Neuron (in vitro differentiated cells): ENCODE measurements at regions not wholly inside any gene's neighbourhood (a gene's known extent, or its start where the extent isn't known, plus 50 kb on each side); places are given as distances from the start of the nearest gene placed in this dataset.

Experiments used
- H2AFZ ChIP-seq: one replicate; pipeline ENCODE4 v1.6.1; 2013; ENCODE audit warnings: low read depth, mild to moderate bottlenecking, inconsistent platforms, low read length, moderate library complexity
- H3K27me3 ChIP-seq: one replicate; pipeline ENCODE4 v1.6.1; 2013; ENCODE audit warnings: low read length; ENCODE audit not compliant: insufficient read depth
- H3K36me3 ChIP-seq: one replicate; pipeline ENCODE4 v1.6.1; 2013; ENCODE audit warnings: low read length; ENCODE audit not compliant: insufficient read depth
- H3K4me1 ChIP-seq: one replicate; pipeline ENCODE4 v1.6.1; 2013; ENCODE audit warnings: low read length; ENCODE audit not compliant: insufficient read depth
- H3K4me3 ChIP-seq: 2 replicates; pipeline ENCODE4 v1.5.1; 2013; ENCODE audit warnings: mild to moderate bottlenecking, low read length, moderate library complexity
- H3K9me3 ChIP-seq: one replicate; pipeline ENCODE4 v1.6.1; 2013; ENCODE audit warnings: low read length

DNA sequence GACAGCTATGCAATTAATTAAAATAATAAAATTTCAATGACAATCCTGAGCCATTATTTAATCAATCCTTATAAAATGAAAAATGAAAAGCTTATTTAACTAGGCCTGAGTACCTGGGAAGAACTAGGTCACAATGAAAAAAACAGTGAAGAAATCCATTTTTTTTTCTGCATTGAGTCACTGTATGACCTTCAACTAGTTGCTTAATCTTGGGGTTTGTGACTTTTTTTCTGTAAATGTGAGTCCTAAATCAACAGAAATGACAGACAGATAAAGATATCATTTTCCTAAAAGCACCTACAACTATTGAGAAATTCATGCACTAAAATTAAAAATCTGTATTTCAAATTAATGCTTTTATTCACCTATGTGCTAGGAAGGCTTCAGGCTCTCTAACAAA is 96.8 kb downstream of the TMEM26 start:
- Histone ChIP-seq H3K36me3 (no peaks in the 10 kb centered on the region), H2AFZ (no peak overlapping the region), H3K4me3 (no peak overlapping the region), H3K9me3 (no peaks in the 10 kb centered on the region), H3K4me1 (no peaks in the 10 kb centered on the region), H3K27me3 (no peaks in the 10 kb centered on the region)

DNA sequence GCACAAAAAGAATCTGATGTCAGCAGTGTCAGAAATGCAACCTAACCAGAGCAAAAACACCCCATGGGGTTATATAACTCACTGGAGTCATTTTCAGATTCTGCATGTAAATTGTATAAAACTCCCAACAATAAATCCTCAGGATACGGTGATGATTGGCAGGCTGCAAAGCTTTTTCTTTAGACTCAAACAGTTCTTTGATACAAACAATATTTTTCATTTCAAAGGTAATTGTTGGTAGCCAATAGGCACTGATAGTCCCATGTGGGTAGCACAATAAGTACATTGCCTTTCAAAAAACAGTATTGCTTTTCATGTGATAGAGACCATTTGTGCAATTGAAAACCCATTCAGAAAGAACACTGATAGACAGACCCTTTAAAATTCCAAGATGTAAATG is 98.0 kb downstream of the TMEM26 start:
- Histone ChIP-seq H3K4me1 (no peaks in the 10 kb centered on the region), H3K36me3 (no peaks in the 10 kb centered on the region), H2AFZ (no peak overlapping the region), H3K27me3 (no peaks in the 10 kb centered on the region), H3K9me3 (no peaks in the 10 kb centered on the region), H3K4me3 (no peak overlapping the region)

DNA sequence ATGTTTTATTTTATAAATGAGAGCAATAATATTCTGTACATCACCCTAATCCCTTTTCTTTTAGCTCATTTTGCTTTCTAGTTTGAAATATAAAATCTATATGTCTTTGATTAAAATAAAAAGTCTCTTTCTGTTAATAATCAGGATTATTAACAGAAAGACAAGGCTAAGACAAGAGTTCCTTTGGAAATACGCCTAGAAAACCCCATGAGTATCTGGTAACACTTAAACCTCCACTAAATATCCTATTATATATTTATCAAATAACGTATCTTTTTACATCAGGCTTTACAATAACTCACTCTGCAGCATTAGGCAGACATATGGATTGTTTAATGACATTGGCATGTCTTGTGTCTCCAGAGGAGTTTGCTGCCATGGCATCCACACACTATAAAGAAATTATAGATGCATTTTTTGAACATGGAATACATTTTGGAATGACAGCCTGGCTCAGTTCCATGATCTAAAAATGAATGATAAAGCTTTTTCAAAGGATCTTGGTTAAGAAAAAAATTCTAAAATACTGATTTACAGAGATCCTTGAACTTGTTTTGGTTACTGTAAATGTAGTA is 98.7 kb downstream of the TMEM26 start:
- Histone ChIP-seq H3K27me3 (no peaks in the 10 kb centered on the region), H3K4me1 (no peaks in the 10 kb centered on the region), H2AFZ (no peak overlapping the region), H3K4me3 (no peak overlapping the region), H3K36me3 (no peaks in the 10 kb centered on the region), H3K9me3 (no peaks in the 10 kb centered on the region)

DNA sequence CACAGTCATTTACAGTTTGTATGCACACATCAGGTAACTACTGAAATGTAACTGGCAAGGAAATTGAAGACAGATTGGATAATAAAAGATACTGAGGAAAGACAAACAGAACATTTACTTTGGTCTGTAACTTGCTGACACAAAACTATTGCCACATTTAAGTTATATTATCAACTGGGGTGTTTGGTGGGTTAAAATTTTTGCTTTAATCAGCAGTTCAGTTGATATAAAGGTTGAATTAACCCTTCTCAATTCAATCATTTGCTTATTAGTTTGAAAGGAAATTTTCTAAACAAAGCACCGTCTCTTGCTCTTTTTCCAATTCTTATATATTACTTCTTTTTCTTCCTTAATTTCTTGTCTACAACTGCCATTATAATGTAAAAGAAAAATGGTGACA is 102.4 kb downstream of the TMEM26 start:
- Histone ChIP-seq H3K4me1 (no peaks in the 10 kb centered on the region), H3K36me3 (no peaks in the 10 kb centered on the region), H2AFZ (no peak overlapping the region), H3K9me3 (no peaks in the 10 kb centered on the region), H3K4me3 (no peak overlapping the region), H3K27me3 (no peaks in the 10 kb centered on the region)

DNA sequence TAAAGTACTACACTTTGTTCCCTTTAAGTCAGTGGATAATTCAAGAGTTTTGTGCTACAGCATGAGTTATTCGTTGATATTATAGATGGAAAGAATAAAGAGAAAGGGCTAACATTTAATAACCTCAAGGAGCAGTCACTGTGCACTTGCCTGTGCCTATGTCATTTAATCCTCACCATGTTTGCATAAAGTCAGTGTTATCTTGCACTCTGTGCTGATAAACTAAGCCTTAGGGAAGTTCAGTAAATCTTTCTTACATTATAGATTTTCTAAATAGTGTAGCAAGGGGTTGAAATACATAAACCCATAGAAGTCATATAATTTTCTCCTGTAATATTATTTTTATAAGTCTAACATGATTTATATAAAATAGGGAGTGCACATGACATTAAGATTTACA is 103.1 kb downstream of the TMEM26 start:
- no peak overlapping the region for H2AFZ ChIP-seq
- H3K27me3 ChIP-seq: no peaks in the 10 kb centered on the region
- no peak overlapping the region for H3K4me3 ChIP-seq
- H3K4me1 ChIP-seq: no peaks in the 10 kb centered on the region
- H3K36me3 ChIP-seq: no peaks in the 10 kb centered on the region
- H3K9me3 ChIP-seq: no peaks in the 10 kb centered on the region

DNA sequence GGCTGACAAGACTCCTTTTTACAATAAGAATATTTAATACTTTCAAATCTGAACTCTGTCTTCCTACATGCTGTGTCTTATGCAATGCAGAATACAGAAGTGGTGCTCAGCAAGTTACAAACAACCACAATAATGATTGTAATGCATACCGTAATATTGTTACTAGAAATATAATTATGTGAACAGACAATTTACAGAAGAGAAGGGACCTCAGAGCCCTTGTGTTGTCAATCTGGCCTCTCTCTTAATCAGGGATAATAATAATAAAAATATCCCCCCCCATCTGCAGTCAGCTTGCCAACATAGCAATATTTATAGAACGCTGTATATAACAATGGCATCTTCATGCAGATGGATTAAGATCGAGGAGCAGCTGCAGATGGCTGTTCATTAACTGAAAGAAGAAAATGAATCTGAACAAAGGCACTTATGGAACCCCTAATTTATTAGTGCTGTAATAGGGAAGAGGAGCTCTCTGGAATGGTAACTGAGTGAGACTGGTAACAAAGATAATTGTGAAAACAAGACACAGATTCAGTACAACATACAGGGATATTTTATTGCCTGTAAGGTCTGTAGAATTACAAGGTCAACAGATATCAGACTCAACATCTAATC is 106.3 kb downstream of the TMEM26 start:
- Histone ChIP-seq H3K4me3 (no peak overlapping the region), H3K36me3 (no peaks in the 10 kb centered on the region), H3K4me1 (no peaks in the 10 kb centered on the region), H3K27me3 (no peaks in the 10 kb centered on the region), H2AFZ (no peak overlapping the region), H3K9me3 (no peaks in the 10 kb centered on the region)

DNA sequence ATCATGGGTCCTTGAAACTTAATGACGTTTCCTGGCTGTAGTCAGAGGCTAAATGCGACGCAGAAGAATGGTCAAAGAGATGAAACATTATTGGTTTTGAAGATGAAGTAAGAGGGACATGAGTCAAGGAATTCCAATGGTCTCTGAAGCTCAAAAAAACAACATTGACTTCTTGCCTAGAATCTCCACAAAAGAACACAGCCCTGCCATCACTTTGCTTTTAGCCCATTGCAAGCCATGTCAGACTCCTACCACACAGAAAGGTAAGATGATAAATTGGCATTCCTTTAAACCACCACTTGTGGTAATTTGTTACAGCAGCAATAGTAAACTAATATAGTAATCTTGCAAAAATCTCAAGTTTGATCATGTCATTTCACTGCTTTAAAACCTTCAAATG is 109.4 kb downstream of the TMEM26 start:
- H3K36me3 ChIP-seq: no peaks in the 10 kb centered on the region
- H3K27me3 ChIP-seq: no peaks in the 10 kb centered on the region
- H2AFZ ChIP-seq: no peak overlapping the region
- H3K4me1 ChIP-seq: no peaks in the 10 kb centered on the region
- no peak overlapping the region for H3K4me3 ChIP-seq
- H3K9me3 ChIP-seq: no peaks in the 10 kb centered on the region

DNA sequence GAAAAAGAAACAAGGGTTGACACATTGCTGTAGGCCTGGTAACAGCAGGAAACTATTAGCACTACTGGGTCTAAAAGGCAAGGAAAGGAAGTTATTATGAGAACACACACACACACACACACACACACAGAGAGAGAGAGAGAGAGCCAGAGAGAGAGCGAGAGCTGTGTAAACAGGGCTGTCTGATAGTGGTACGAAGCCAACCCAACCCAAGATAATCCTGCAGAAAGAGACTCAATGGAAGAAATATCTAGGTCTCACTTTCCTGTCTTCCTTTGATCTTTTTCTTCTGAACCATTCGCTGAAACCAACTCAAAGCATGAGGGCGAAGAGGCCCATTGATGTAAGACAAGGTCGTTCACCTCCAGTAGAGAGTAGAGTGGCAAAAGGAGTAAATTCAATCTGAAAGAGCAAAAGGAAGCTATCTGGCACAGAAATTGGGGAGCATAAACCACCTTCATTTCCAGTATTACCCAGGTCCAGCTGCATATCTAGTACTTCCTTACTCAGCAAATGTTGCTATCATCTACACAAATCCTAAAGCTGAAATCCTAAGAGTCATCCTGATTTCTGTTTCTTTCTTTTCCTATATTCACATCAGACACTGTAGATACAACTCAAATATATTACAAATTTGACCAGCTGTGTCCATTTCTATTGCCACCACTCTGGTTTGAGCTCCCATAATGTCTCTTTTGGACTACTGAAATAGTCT is 110.2 kb downstream of the TMEM26 start:
- no peaks in the 10 kb centered on the region for H3K27me3 ChIP-seq
- no peaks in the 10 kb centered on the region for H3K36me3 ChIP-seq
- H3K4me3 ChIP-seq: no peak overlapping the region
- H3K4me1 ChIP-seq: no peaks in the 10 kb centered on the region
- H2AFZ ChIP-seq: no peak overlapping the region
- no peaks in the 10 kb centered on the region for H3K9me3 ChIP-seq

DNA sequence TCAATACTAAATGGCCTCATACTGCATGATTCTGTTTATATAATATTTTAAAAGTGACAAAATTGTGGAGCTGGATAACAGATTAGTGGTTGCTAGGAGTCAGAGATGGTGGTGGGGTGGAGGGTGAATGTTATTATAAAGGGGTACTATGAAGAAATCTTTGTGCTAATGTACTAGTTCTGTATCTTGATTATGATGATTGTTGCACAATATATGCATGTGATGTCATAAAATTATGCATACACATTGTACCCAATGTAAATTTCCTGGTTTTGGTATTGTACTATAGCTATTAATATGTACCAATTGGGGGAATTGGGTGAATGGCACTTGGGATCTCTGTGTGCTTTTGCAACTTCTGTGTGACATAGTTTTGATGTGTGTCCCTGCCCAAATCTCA is 112.2 kb downstream of the TMEM26 start:
- no peak overlapping the region for H3K4me3 ChIP-seq
- H3K9me3 ChIP-seq: no peaks in the 10 kb centered on the region
- no peaks in the 10 kb centered on the region for H3K36me3 ChIP-seq
- no peaks in the 10 kb centered on the region for H3K4me1 ChIP-seq
- H2AFZ ChIP-seq: no peak overlapping the region
- H3K27me3 ChIP-seq: no peaks in the 10 kb centered on the region

DNA sequence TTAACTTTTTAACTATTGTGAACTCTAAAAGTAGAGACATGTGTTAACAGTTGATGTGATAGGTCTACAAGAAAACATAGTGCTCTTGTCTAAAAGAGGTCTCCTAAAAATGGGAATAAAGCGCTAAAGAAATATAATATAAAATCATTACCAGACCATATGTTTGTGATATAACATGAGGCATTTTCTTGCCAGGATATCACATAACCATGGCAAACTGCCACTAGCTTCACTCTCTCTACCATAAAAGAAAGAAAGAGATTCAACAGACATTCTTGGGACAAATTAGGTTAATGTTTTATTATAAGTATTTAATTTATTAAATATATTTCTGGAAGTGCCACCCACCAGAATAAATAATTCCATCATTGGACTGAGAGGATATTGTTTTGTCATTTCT is 115.0 kb downstream of the TMEM26 start:
- Histone ChIP-seq H3K4me1 (no peaks in the 10 kb centered on the region), H3K4me3 (no peak overlapping the region), H2AFZ (no peak overlapping the region)

DNA sequence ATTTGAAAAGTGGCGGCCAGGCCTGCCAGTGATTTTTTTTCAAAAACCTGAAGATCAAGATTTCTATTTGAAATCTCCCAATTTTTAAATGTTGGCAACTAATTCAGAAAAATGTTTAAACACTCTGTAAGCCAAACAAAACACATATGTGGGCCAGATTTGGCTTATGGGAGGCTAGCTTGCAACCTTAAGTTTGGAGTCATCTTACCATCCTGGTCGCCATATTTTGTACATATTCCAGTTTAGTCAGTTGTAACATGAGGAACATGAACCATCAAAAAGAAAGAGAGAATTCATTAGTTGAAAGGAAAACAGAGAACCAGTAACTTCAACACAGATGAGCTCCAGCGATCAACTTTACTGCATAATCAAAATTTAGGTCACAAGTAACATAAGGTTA is 115.4 kb downstream of the TMEM26 start:
- Histone ChIP-seq H3K4me1 (no peaks in the 10 kb centered on the region), H3K27me3 (no peaks in the 10 kb centered on the region), H3K9me3 (no peaks in the 10 kb centered on the region), H2AFZ (no peak overlapping the region), H3K36me3 (no peaks in the 10 kb centered on the region), H3K4me3 (no peak overlapping the region)

More for the DNA sequence above, 115.0 kb downstream of the TMEM26 start:
- Histone ChIP-seq H3K9me3 (no peaks in the 10 kb centered on the region), H3K36me3 (no peaks in the 10 kb centered on the region), H3K27me3 (no peaks in the 10 kb centered on the region)

DNA sequence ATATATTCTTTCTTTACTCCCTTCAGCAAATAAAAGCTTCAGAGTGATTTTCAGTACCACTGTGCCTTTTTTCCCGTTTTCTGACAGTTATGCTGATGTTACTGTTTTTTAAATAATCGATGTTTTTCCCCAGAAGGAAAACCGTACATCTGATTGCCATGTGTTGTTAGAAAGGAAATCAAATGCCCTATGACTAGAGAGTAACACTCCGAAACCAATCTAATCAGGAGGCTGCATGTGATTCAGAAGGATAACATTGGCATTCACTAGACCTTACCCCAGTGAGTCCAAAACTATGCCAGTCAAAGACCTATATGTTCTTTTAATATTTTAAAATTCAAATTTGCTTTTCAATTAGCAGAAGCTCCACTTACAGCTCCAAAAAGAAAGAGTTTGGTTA is 116.3 kb downstream of the TMEM26 start:
- no peaks in the 10 kb centered on the region for H3K9me3 ChIP-seq
- no peak overlapping the region for H3K4me3 ChIP-seq
- no peak overlapping the region for H2AFZ ChIP-seq

DNA sequence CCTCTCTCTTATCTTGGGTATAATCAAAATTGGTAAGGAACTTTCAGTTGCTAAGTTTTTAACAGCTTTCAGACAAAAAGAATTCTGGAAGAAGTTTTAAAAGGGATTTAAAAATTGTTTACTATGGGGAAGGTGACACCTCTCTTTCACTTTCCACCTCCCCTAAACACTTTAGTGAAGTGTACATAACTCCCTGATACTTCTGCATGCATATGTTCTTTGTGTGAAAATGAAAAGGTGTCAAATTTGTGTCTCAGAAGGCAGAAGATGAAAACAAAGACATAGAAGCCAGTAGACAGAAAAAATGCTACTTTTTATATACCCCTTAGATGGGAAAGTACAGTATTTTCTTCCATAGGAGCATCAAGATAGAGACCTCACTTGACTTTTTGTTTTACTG is 117.8 kb downstream of the TMEM26 start:
- H3K9me3 ChIP-seq: no peaks in the 10 kb centered on the region
- no peaks in the 10 kb centered on the region for H3K36me3 ChIP-seq
- H3K4me1 ChIP-seq: no peaks in the 10 kb centered on the region
- no peak overlapping the region for H2AFZ ChIP-seq
- no peaks in the 10 kb centered on the region for H3K27me3 ChIP-seq
- no peak overlapping the region for H3K4me3 ChIP-seq

More for the DNA sequence above, 116.3 kb downstream of the TMEM26 start:
- Histone ChIP-seq H3K4me1 (no peaks in the 10 kb centered on the region), H3K27me3 (no peaks in the 10 kb centered on the region), H3K36me3 (no peaks in the 10 kb centered on the region)
